ENCODE measurements at regions not wholly inside any gene's neighbourhood (a gene's known extent, or its start where the extent isn't known, plus 50 kb on each side); places are given as distances from the start of the nearest gene placed in this dataset.

GRCh38 chrX:127300511-127300910, 481.0 kb downstream of the PRR32 start:
- Histone ChIP-seq H3K4me1 (ENCODE audit: control insufficient read depth in 1 of 2, insufficient read depth in 2 of 2, low read length in 2 of 2) (no peaks in the 10 kb centered on the region), H3K9ac (ENCODE audit: low read length) (no peak overlapping the region), H3K9me2 (ENCODE audit: insufficient read depth) (no peaks in the 10 kb centered on the region), H4K20me1 (ENCODE audit: insufficient read depth) (no peaks in the 10 kb centered on the region), H3K4me2 (ENCODE audit: low read length) (no peak overlapping the region), H3K27me3 (ENCODE audit: insufficient read depth, low read length) (no peaks in the 10 kb centered on the region), H3K79me2 (ENCODE audit: insufficient read depth, low read length) (no peaks in the 10 kb centered on the region), H3K4me3 (replicated peaks in 1 of 2; ENCODE audit: low read depth in 1 of 2, low read length in 2 of 2) (no peak overlapping the region), H3K9me3 (ENCODE audit: control insufficient read depth in 1 of 2, insufficient read depth in 1 of 2, low read depth in 1 of 2, low read length in 2 of 2) (no peaks in the 10 kb centered on the region), H2AFZ (ENCODE audit: low read depth, low read length, poor library complexity, severe bottlenecking) (no peak overlapping the region), H3K36me3 (ENCODE audit: control insufficient read depth in 1 of 2, insufficient read depth in 2 of 2, low read length in 2 of 2) (no peaks in the 10 kb centered on the region), H3K27ac (ENCODE audit: low read depth, low read length) (no peak overlapping the region)
- TF ChIP-seq, protein P1, sequence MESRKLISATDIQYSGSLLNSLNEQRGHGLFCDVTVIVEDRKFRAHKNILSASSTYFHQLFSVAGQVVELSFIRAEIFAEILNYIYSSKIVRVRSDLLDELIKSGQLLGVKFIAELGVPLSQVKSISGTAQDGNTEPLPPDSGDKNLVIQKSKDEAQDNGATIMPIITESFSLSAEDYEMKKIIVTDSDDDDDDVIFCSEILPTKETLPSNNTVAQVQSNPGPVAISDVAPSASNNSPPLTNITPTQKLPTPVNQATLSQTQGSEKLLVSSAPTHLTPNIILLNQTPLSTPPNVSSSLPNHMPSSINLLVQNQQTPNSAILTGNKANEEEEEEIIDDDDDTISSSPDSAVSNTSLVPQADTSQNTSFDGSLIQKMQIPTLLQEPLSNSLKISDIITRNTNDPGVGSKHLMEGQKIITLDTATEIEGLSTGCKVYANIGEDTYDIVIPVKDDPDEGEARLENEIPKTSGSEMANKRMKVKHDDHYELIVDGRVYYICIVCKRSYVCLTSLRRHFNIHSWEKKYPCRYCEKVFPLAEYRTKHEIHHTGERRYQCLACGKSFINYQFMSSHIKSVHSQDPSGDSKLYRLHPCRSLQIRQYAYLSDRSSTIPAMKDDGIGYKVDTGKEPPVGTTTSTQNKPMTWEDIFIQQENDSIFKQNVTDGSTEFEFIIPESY (IDR thresholded peaks at IDR 0.05; ENCODE audit: extremely low read depth, insufficient replicate concordance, low read length): no peak
- TF ChIP-seq EZH2 (IDR thresholded peaks at IDR 0.05): no peak
- ChIA-PET CTCF (no interaction called here), RAD21 (ENCODE audit: low non-redundant PET in 1 of 2, low total read pairs in 2 of 2, uncharacterized antibody in 2 of 2, unreplicated experiment in 2 of 2) (no interaction called here), POLR2A (no interaction called here)
- intact Hi-C loops (cut with micrococcal nuclease): no loop called here
- no TSS peak for BruUV-seq (replicated peaks)
- DNase-seq (ENCODE audit: low read depth, low spot score) (no peak), ATAC-seq (no peak)

- Histone ChIP-seq H3K4me3 (replicated peaks in 1 of 2; ENCODE audit: low read depth in 1 of 2, low read length in 2 of 2) (no peak overlapping the region), H3K27ac (ENCODE audit: low read depth, low read length) (no peak overlapping the region), H4K20me1 (ENCODE audit: insufficient read depth) (no peaks in the 10 kb centered on the region), H2AFZ (ENCODE audit: low read depth, low read length, poor library complexity, severe bottlenecking) (no peak overlapping the region), H3K9me2 (ENCODE audit: insufficient read depth) (no peaks in the 10 kb centered on the region), H3K36me3 (ENCODE audit: control insufficient read depth in 1 of 2, insufficient read depth in 2 of 2, low read length in 2 of 2) (no peaks in the 10 kb centered on the region), H3K9ac (ENCODE audit: low read length) (no peak overlapping the region), H3K79me2 (ENCODE audit: insufficient read depth, low read length) (no peaks in the 10 kb centered on the region), H3K4me1 (ENCODE audit: control insufficient read depth in 1 of 2, insufficient read depth in 2 of 2, low read length in 2 of 2) (no peaks in the 10 kb centered on the region), H3K4me2 (ENCODE audit: low read length) (no peak overlapping the region), H3K27me3 (ENCODE audit: insufficient read depth, low read length) (no peaks in the 10 kb centered on the region), H3K9me3 (ENCODE audit: control insufficient read depth in 1 of 2, insufficient read depth in 1 of 2, low read depth in 1 of 2, low read length in 2 of 2) (no peaks in the 10 kb centered on the region)
- CTCF ChIA-PET: no interaction called here
- RAD21 ChIA-PET (ENCODE audit: low non-redundant PET in 1 of 2, low total read pairs in 2 of 2, uncharacterized antibody in 2 of 2, unreplicated experiment in 2 of 2): no interaction called here
- DNase-seq (ENCODE audit: low read depth, low spot score) (no peak), ATAC-seq (no peak)
- POLR2A ChIA-PET: no interaction called here
- intact Hi-C loops (cut with micrococcal nuclease): no loop called here
- no TSS peak for BruUV-seq (replicated peaks)
- TF ChIP-seq ZNF274 (IDR thresholded peaks at IDR 0.05; ENCODE audit: low read depth, low read length) (no peak), REST (IDR thresholded peaks at IDR 0.05; ENCODE audit: low read depth) (no peak), JUND (IDR thresholded peaks at IDR 0.05) (no peak), FOSL1 (IDR thresholded peaks at IDR 0.05; ENCODE audit: low read depth) (no peak), SP1 (IDR thresholded peaks at IDR 0.05; ENCODE audit: low read depth) (no peak), CEBPB (IDR thresholded peaks at IDR 0.05; ENCODE audit: low read depth) (no peak), SIN3A (IDR thresholded peaks at IDR 0.05; ENCODE audit: low read depth) (no peak), POLR2A (IDR thresholded peaks at IDR 0.05; ENCODE audit: borderline replicate concordance, extremely low read depth, insufficient read depth, insufficient read length) (no peak), EGR1 (IDR thresholded peaks at IDR 0.05; ENCODE audit: low read depth) (no peak), ELF1 (IDR thresholded peaks at IDR 0.05; ENCODE audit: borderline replicate concordance, low read depth) (no peak), EZH2phosphoT487 (IDR thresholded peaks at IDR 0.05; ENCODE audit: borderline replicate concordance) (no peak)
- TF ChIP-seq, protein P2, sequence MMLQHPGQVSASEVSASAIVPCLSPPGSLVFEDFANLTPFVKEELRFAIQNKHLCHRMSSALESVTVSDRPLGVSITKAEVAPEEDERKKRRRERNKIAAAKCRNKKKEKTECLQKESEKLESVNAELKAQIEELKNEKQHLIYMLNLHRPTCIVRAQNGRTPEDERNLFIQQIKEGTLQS (IDR thresholded peaks at IDR 0.05): no peak
- TF ChIP-seq, protein P1 (IDR thresholded peaks at IDR 0.05; ENCODE audit: extremely low read depth, insufficient replicate concordance, low read length): no peak
Measured at GRCh38 chrX:127302841-127303240, 483.3 kb downstream of the PRR32 start.

Data from HCT116 (cell line).